ENCODE measurements at regions not wholly inside any gene's neighbourhood (a gene's known extent, or its start where the extent isn't known, plus 50 kb on each side); places are given as distances from the start of the nearest gene placed in this dataset.

DNA sequence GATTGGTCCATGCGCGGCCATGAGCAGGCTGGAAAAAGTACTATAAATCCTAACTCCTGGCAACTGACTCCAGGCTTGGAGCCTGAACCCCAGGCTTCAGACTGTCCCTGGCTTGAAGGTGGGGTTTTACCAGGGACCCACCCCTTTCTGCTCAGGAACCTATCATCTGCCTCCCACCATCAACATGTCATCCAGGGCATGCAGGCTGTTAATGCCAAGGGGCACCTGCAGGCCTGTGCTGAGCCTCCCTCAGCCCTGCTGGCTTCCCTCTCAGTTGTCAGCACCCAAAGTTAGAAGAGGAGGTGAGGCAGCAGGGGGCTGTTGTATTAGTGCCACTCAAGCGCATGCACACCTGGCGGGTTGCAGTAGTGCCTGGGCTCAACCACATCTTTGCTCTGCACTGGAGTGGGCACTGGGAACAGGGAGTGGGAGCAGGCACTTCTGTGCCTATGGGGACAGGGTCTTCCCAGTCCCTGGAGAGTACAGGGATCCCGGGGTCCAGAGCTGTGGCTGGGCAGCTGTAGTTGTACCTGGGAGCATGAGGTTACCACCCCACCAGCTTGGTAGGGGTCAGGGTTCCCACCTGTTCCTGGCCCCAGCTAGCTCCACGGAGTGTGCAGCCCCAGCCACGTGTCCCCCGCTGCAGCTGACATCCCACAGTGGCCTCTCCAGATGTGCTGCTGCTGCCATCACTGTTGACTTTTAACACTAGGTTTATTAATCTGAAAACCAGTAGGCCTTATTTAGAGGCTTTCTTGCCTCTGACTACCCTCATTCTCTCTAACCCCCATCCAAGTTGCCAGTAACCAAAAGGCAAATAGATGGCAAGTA lies 306.2 kb upstream of the RIOK2 start:
- DNase-seq (ENCODE audit: low spot score in 2 of 2): no peak
- no peak overlapping the region for H3K27ac ChIP-seq
- H3K4me1 ChIP-seq: no peaks in the 10 kb centered on the region
- H3K27me3 ChIP-seq: no peaks in the 10 kb centered on the region
- no peaks in the 10 kb centered on the region for H3K9me3 ChIP-seq
- no peaks in the 10 kb centered on the region for H3K36me3 ChIP-seq
- no peak overlapping the region for H3K4me3 ChIP-seq
- TF ChIP-seq, protein P1, sequence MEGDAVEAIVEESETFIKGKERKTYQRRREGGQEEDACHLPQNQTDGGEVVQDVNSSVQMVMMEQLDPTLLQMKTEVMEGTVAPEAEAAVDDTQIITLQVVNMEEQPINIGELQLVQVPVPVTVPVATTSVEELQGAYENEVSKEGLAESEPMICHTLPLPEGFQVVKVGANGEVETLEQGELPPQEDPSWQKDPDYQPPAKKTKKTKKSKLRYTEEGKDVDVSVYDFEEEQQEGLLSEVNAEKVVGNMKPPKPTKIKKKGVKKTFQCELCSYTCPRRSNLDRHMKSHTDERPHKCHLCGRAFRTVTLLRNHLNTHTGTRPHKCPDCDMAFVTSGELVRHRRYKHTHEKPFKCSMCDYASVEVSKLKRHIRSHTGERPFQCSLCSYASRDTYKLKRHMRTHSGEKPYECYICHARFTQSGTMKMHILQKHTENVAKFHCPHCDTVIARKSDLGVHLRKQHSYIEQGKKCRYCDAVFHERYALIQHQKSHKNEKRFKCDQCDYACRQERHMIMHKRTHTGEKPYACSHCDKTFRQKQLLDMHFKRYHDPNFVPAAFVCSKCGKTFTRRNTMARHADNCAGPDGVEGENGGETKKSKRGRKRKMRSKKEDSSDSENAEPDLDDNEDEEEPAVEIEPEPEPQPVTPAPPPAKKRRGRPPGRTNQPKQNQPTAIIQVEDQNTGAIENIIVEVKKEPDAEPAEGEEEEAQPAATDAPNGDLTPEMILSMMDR (IDR thresholded peaks at IDR 0.05): no peak
- TF ChIP-seq POLR2A (IDR thresholded peaks at IDR 0.05) (no peak), POLR2AphosphoS5 (IDR thresholded peaks at IDR 0.05) (no peak)
- intact Hi-C loops (cut with DNase I; ENCODE audit: low total_unique reads): no loop called here

DNA sequence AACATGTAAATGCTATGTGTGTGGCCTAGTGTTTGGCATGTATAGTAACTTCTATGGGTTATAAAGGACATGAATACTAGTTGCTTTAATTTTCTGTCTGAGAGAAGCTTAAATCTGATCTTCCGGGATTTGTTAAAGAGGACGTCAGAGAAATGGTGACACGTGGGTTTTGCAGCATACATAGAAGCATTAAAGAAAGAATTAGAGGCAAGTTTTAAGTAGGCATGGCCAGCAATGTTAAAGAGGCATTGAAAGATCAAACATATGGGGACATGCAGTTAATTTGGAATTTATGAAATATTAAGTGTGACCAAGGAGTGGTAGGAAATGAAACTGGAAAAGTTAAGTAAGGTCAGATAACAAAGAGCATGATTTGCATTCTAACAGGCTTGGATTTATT lies 311.4 kb upstream of the RIOK2 start:
- no peaks in the 10 kb centered on the region for H3K27me3 ChIP-seq

DNA sequence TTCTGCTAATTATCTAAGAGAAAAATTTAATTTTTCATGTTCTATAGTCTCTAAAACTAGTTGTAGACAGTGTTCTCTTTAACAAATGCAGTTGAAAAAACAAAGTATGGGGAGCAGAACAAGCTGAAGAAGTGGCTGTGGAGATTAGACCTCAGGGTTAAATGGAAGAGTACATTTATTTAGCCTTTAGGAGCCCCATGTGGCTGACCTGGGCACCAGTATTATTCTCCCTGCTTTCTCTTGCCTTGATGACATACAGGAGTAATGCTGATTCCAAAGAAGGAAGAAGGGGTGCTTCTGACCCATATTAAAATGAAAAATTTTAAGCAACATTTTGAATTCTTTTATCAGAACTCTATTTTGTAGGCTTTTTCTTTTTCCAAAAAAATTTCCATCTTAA lies 312.3 kb upstream of the RIOK2 start:
- Histone ChIP-seq H3K9me3 (no peaks in the 10 kb centered on the region), H3K27me3 (no peaks in the 10 kb centered on the region), H3K36me3 (no peaks in the 10 kb centered on the region), H3K4me3 (no peak overlapping the region), H3K27ac (no peak overlapping the region), H3K4me1 (no peaks in the 10 kb centered on the region)
- intact Hi-C loops (cut with DNase I; ENCODE audit: low total_unique reads): no loop called here
- no peak for DNase-seq (ENCODE audit: low spot score in 2 of 2)
- TF ChIP-seq POLR2A (IDR thresholded peaks at IDR 0.05) (no peak), POLR2AphosphoS5 (IDR thresholded peaks at IDR 0.05) (no peak)

More for the DNA sequence above, 311.4 kb upstream of the RIOK2 start:
- intact Hi-C loops (cut with DNase I; ENCODE audit: low total_unique reads): no loop called here
- no peak overlapping the region for H3K4me3 ChIP-seq
- H3K4me1 ChIP-seq: no peaks in the 10 kb centered on the region
- DNase-seq (ENCODE audit: low spot score in 2 of 2): no peak
- no peak overlapping the region for H3K27ac ChIP-seq
- no peaks in the 10 kb centered on the region for H3K36me3 ChIP-seq
- H3K9me3 ChIP-seq: no peaks in the 10 kb centered on the region
- TF ChIP-seq, protein P1 (IDR thresholded peaks at IDR 0.05): no peak

DNA sequence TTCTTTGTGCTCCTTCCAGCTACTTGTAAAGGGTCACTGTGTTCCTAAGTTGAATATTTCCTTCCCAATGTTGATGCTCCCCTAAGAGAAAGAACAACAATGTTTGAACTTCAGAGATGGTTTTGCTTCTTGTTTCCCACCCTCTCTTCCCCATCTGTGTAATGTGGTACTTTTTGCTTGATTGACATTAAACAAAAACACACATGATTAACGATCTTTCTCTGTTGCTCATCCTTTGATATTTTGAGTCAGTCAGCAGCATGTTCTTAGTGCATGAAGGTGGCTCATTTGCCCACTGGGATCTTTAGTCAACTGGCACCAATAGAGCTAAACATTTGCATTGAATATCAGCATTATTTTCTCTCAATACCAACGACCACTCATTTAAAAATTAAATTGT lies 313.0 kb upstream of the RIOK2 start:
- Histone ChIP-seq H3K27me3 (no peaks in the 10 kb centered on the region), H3K27ac (no peak overlapping the region), H3K4me1 (no peaks in the 10 kb centered on the region), H3K9me3 (no peaks in the 10 kb centered on the region), H3K4me3 (no peak overlapping the region), H3K36me3 (no peaks in the 10 kb centered on the region)
- TF ChIP-seq POLR2AphosphoS5 (IDR thresholded peaks at IDR 0.05): no peak
- TF ChIP-seq, protein P1 (IDR thresholded peaks at IDR 0.05): no peak
- no peak for TF ChIP-seq POLR2A (IDR thresholded peaks at IDR 0.05)
- no peak for DNase-seq (ENCODE audit: low spot score in 2 of 2)
- intact Hi-C loops (cut with DNase I; ENCODE audit: low total_unique reads): no loop called here

DNA sequence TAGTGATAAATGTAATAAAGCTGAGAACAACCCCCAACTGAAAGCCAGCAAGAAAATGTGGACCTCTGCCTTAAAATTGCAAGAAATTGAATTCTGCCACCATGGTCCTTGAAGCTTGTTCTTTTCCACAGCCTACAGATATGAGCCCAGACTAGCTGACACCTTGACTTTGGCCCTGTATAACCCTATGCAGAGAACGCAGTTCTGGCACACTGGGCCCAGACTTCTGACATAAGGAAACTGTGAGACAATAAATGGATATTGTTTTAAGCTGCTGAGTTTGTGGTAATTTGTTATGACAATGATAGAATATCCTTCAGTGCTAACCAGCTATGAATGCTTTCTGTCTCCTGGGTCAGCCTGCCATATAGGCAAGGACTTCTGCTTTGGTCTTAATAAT lies 315.6 kb upstream of the RIOK2 start:
- Histone ChIP-seq H3K9me3 (no peaks in the 10 kb centered on the region), H3K27ac (no peak overlapping the region), H3K4me3 (no peak overlapping the region), H3K4me1 (no peaks in the 10 kb centered on the region), H3K36me3 (no peaks in the 10 kb centered on the region), H3K27me3 (no peaks in the 10 kb centered on the region)
- no peak for TF ChIP-seq POLR2AphosphoS5 (IDR thresholded peaks at IDR 0.05)
- no peak for TF ChIP-seq POLR2A (IDR thresholded peaks at IDR 0.05)
- TF ChIP-seq, protein P1 (IDR thresholded peaks at IDR 0.05): no peak
- intact Hi-C loops (cut with DNase I; ENCODE audit: low total_unique reads): no loop called here
- DNase-seq (ENCODE audit: low spot score in 2 of 2): no peak
